GM21367 (cell line): ENCODE measurements at regions not wholly inside any gene's neighbourhood (a gene's known extent, or its start where the extent isn't known, plus 50 kb on each side); places are given as distances from the start of the nearest gene placed in this dataset.
A peak's percentile ranks its signal among the peaks of the same experiment; 100 is the strongest.
"Not testable (repeated sequence)": the region's sequence is repeated elsewhere in the genome, so short reads cannot be mapped to it uniquely, and the experiment has no call there.

Source experiments
- ATAC-seq: cut with Tn5 transposase; IDR thresholded peaks from one replicate; pipeline ENCODE4 v1.9.1; 2021; ENCODE audit not compliant: unreplicated experiment

GRCh38 chr5:163938595-163938994, 433.2 kb downstream of the MAT2B start:
- ATAC-seq = no peak

GRCh38 chr5:163941079-163941478, 435.7 kb downstream of the MAT2B start:
- no peak for ATAC-seq

- no peak for ATAC-seq
Measured at GRCh38 chr5:163943546-163943945, 438.1 kb downstream of the MAT2B start.

- no peak for ATAC-seq
Measured at GRCh38 chr5:163944738-163945137, 439.3 kb downstream of the MAT2B start.

- no peak for ATAC-seq
Measured at GRCh38 chr5:163947848-163948666, 442.6 kb downstream of the MAT2B start.

- ATAC-seq = no peak
Measured at GRCh38 chr5:163950248-163950647, 444.8 kb downstream of the MAT2B start.

- no peak for ATAC-seq
Measured at GRCh38 chr5:163951069-163951468, 445.6 kb downstream of the MAT2B start.

- ATAC-seq = no peak
Measured at GRCh38 chr5:163953901-163954300, 448.5 kb downstream of the MAT2B start.

- ATAC-seq = not testable (repeated sequence)
Measured at GRCh38 chr5:163961230-163961629, 455.8 kb downstream of the MAT2B start.

- no peak for ATAC-seq
Measured at GRCh38 chr5:163963881-163964280, 458.5 kb downstream of the MAT2B start.

- ATAC-seq = no peak
Measured at GRCh38 chr5:163964671-163965070, 459.3 kb downstream of the MAT2B start.

- no peak for ATAC-seq
Measured at GRCh38 chr5:163967268-163967667, 461.8 kb downstream of the MAT2B start.

- no peak for ATAC-seq
Measured at GRCh38 chr5:163968651-163969050, 463.2 kb downstream of the MAT2B start.

- ATAC-seq = no peak
Measured at GRCh38 chr5:163976696-163977095, 471.3 kb downstream of the MAT2B start.

GRCh38 chr5:163978897-163979296, 473.5 kb downstream of the MAT2B start:
- ATAC-seq = peak; percentile 84

- no peak for ATAC-seq
Measured at GRCh38 chr5:163988566-163988965, 483.1 kb downstream of the MAT2B start.

- no peak for ATAC-seq
Measured at GRCh38 chr5:163993126-163993525, 487.7 kb downstream of the MAT2B start.

GRCh38 chr5:163995206-163995605, 489.8 kb downstream of the MAT2B start:
- no peak for ATAC-seq

- no peak for ATAC-seq
Measured at GRCh38 chr5:163997965-163998364, 492.5 kb downstream of the MAT2B start.

- ATAC-seq = no peak
Measured at GRCh38 chr5:164000241-164000640, 494.8 kb downstream of the MAT2B start.

- no peak for ATAC-seq
Measured at GRCh38 chr5:164000819-164001218, 495.4 kb downstream of the MAT2B start.

GRCh38 chr5:164002214-164002613, 496.8 kb downstream of the MAT2B start:
- peak; percentile 26 for ATAC-seq

GRCh38 chr5:164002628-164003027, 497.2 kb downstream of the MAT2B start:
- ATAC-seq = peak; percentile 76
